ENCODE measurements at regions not wholly inside any gene's neighbourhood (a gene's known extent, or its start where the extent isn't known, plus 50 kb on each side); places are given as distances from the start of the nearest gene placed in this dataset.

GRCh38 chr16:59635674-59636073 is 901.6 kb upstream of the GOT2 start:
- no peak overlapping the region for H3K27ac ChIP-seq (ENCODE audit: low read length)
- no peak for TF ChIP-seq SMC3 (conservative IDR thresholded peaks at IDR 0.05; ENCODE audit: poor library complexity)
- TF ChIP-seq, protein P1, sequence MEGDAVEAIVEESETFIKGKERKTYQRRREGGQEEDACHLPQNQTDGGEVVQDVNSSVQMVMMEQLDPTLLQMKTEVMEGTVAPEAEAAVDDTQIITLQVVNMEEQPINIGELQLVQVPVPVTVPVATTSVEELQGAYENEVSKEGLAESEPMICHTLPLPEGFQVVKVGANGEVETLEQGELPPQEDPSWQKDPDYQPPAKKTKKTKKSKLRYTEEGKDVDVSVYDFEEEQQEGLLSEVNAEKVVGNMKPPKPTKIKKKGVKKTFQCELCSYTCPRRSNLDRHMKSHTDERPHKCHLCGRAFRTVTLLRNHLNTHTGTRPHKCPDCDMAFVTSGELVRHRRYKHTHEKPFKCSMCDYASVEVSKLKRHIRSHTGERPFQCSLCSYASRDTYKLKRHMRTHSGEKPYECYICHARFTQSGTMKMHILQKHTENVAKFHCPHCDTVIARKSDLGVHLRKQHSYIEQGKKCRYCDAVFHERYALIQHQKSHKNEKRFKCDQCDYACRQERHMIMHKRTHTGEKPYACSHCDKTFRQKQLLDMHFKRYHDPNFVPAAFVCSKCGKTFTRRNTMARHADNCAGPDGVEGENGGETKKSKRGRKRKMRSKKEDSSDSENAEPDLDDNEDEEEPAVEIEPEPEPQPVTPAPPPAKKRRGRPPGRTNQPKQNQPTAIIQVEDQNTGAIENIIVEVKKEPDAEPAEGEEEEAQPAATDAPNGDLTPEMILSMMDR (IDR thresholded peaks at IDR 0.05; ENCODE audit: poor library complexity, severe bottlenecking), result no peak
- TF ChIP-seq, protein P2, sequence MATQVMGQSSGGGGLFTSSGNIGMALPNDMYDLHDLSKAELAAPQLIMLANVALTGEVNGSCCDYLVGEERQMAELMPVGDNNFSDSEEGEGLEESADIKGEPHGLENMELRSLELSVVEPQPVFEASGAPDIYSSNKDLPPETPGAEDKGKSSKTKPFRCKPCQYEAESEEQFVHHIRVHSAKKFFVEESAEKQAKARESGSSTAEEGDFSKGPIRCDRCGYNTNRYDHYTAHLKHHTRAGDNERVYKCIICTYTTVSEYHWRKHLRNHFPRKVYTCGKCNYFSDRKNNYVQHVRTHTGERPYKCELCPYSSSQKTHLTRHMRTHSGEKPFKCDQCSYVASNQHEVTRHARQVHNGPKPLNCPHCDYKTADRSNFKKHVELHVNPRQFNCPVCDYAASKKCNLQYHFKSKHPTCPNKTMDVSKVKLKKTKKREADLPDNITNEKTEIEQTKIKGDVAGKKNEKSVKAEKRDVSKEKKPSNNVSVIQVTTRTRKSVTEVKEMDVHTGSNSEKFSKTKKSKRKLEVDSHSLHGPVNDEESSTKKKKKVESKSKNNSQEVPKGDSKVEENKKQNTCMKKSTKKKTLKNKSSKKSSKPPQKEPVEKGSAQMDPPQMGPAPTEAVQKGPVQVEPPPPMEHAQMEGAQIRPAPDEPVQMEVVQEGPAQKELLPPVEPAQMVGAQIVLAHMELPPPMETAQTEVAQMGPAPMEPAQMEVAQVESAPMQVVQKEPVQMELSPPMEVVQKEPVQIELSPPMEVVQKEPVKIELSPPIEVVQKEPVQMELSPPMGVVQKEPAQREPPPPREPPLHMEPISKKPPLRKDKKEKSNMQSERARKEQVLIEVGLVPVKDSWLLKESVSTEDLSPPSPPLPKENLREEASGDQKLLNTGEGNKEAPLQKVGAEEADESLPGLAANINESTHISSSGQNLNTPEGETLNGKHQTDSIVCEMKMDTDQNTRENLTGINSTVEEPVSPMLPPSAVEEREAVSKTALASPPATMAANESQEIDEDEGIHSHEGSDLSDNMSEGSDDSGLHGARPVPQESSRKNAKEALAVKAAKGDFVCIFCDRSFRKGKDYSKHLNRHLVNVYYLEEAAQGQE (IDR thresholded peaks at IDR 0.05; ENCODE audit: borderline replicate concordance), result no peak
- TF ChIP-seq TAF1 (IDR thresholded peaks at IDR 0.05; ENCODE audit: low read depth), result no peak
- H3F3A ChIP-seq (ENCODE audit: insufficient read depth, low read length, poor library complexity, severe bottlenecking), result no peaks in the 10 kb centered on the region
- H3K4me3 ChIP-seq (ENCODE audit: low read length), result no peak overlapping the region
- no peaks in the 10 kb centered on the region for H3K9me3 ChIP-seq (ENCODE audit: low read length)
- no peaks in the 10 kb centered on the region for H3K9me2 ChIP-seq (ENCODE audit: insufficient read depth, low read length)
- H3K4me2 ChIP-seq (ENCODE audit: low read length), result no peak overlapping the region
- H3K27me3 ChIP-seq (ENCODE audit: insufficient read depth, low read depth, low read length), result no peaks in the 10 kb centered on the region
- no peak overlapping the region for H2AFZ ChIP-seq (ENCODE audit: low read depth, low read length)
- no peak overlapping the region for H3K9ac ChIP-seq (ENCODE audit: low read length)
- no peaks in the 10 kb centered on the region for H4K20me1 ChIP-seq (ENCODE audit: insufficient read depth)
- H3K36me3 ChIP-seq (ENCODE audit: insufficient read depth, low read length), result no peaks in the 10 kb centered on the region
- H3K79me2 ChIP-seq (replicated peaks; ENCODE audit: insufficient read depth, low read length), result no peaks in the 10 kb centered on the region

GRCh38 chr16:59634951-59635350 is 900.8 kb upstream of the GOT2 start:
- TF ChIP-seq MXI1 (conservative IDR thresholded peaks at IDR 0.05; ENCODE audit: poor library complexity, severe bottlenecking), result no peak
- TF ChIP-seq, protein P1 (IDR thresholded peaks at IDR 0.05; ENCODE audit: poor library complexity, severe bottlenecking), result no peak
- no peak for TF ChIP-seq EP300 (conservative IDR thresholded peaks at IDR 0.05; ENCODE audit: poor library complexity, severe bottlenecking)
- TF ChIP-seq, protein P2 (IDR thresholded peaks at IDR 0.05; ENCODE audit: borderline replicate concordance), result no peak
- TF ChIP-seq RAD21 (conservative IDR thresholded peaks at IDR 0.05), result no peak
- TF ChIP-seq TAF1 (IDR thresholded peaks at IDR 0.05; ENCODE audit: low read depth), result no peak
- no peak for TF ChIP-seq EZH2 (IDR thresholded peaks at IDR 0.05; ENCODE audit: borderline replicate concordance, insufficient read depth, low read length, poor library complexity, severe bottlenecking)
- TF ChIP-seq SMC3 (conservative IDR thresholded peaks at IDR 0.05; ENCODE audit: poor library complexity), result no peak
- no peak for TF ChIP-seq POLR2AphosphoS5 (IDR thresholded peaks at IDR 0.05)
- Histone ChIP-seq H3K27me3 (ENCODE audit: insufficient read depth, low read depth, low read length) (no peaks in the 10 kb centered on the region), H3K9ac (ENCODE audit: low read length) (no peak overlapping the region), H3F3A (ENCODE audit: insufficient read depth, low read length, poor library complexity, severe bottlenecking) (no peaks in the 10 kb centered on the region), H3K4me2 (ENCODE audit: low read length) (no peak overlapping the region), H3K9me3 (ENCODE audit: low read length) (no peaks in the 10 kb centered on the region), H2AFZ (ENCODE audit: low read depth, low read length) (no peak overlapping the region), H4K20me1 (ENCODE audit: insufficient read depth) (no peaks in the 10 kb centered on the region), H3K9me2 (ENCODE audit: insufficient read depth, low read length) (no peaks in the 10 kb centered on the region), H3K4me3 (ENCODE audit: low read length) (no peak overlapping the region), H3K79me2 (replicated peaks; ENCODE audit: insufficient read depth, low read length) (no peaks in the 10 kb centered on the region), H3K36me3 (ENCODE audit: insufficient read depth, low read length) (no peaks in the 10 kb centered on the region), H3K27ac (ENCODE audit: low read length) (no peak overlapping the region)

Measured in neural cell (in vitro differentiated cells).